ENCODE measurements at regions not wholly inside any gene's neighbourhood (a gene's known extent, or its start where the extent isn't known, plus 50 kb on each side); places are given as distances from the start of the nearest gene placed in this dataset.

- no peak for DNase-seq
Measured at GRCh38 chrX:20861113-20861512, 513.1 kb upstream of the CNKSR2 start.

- DNase-seq: no peak
Measured at GRCh38 chrX:20857746-20858145, 516.5 kb upstream of the CNKSR2 start.

GRCh38 chrX:20838477-20838876 is 535.7 kb upstream of the CNKSR2 start:
- no peak for DNase-seq

GRCh38 chrX:20829665-20830491 is 544.3 kb upstream of the CNKSR2 start:
- no peak for DNase-seq

- DNase-seq: no peak
Measured at GRCh38 chrX:20825984-20826383, 548.2 kb upstream of the CNKSR2 start.

- peak; percentile 6 for DNase-seq
Measured at GRCh38 chrX:20803971-20804370, 537.3 kb upstream of the RPS6KA3 start.

- DNase-seq: no peak
Measured at GRCh38 chrX:20802036-20802435, 535.3 kb upstream of the RPS6KA3 start.

GRCh38 chrX:20796450-20796849 is 529.7 kb upstream of the RPS6KA3 start:
- no peak for DNase-seq

GRCh38 chrX:20789103-20789502 is 522.4 kb upstream of the RPS6KA3 start:
- no peak for DNase-seq

- no peak for DNase-seq
Measured at GRCh38 chrX:20767346-20767745, 500.6 kb upstream of the RPS6KA3 start.

GRCh38 chrX:20756585-20756984 is 489.9 kb upstream of the RPS6KA3 start:
- no peak for DNase-seq

- DNase-seq: no peak
Measured at GRCh38 chrX:20753076-20753475, 486.4 kb upstream of the RPS6KA3 start.

- no peak for DNase-seq
Measured at GRCh38 chrX:20746690-20747089, 480.0 kb upstream of the RPS6KA3 start.

- DNase-seq: peak; percentile 58
Measured at GRCh38 chrX:20743046-20743445, 476.3 kb upstream of the RPS6KA3 start.

GRCh38 chrX:20742106-20742505 is 475.4 kb upstream of the RPS6KA3 start:
- DNase-seq: no peak

GRCh38 chrX:20740443-20740842 is 473.7 kb upstream of the RPS6KA3 start:
- no peak for DNase-seq

- DNase-seq: no peak
Measured at GRCh38 chrX:20739038-20739745, 472.5 kb upstream of the RPS6KA3 start.

GRCh38 chrX:20729416-20729815 is 462.7 kb upstream of the RPS6KA3 start:
- no peak for DNase-seq

GRCh38 chrX:20727447-20727846 is 460.7 kb upstream of the RPS6KA3 start:
- no peak for DNase-seq

GRCh38 chrX:20720954-20721626 is 454.4 kb upstream of the RPS6KA3 start:
- no peak for DNase-seq

- no peak for DNase-seq
Measured at GRCh38 chrX:20718592-20719380, 452.1 kb upstream of the RPS6KA3 start.

GRCh38 chrX:20715176-20715575 is 448.5 kb upstream of the RPS6KA3 start:
- no peak for DNase-seq

GRCh38 chrX:20712811-20713210 is 446.1 kb upstream of the RPS6KA3 start:
- DNase-seq: no peak

Measured in NCI-H2171 treated with DMSO at 0.1 percent for 48 hours (cell line).